SK-N-MC (cell line): ENCODE measurements at regions not wholly inside any gene's neighbourhood (a gene's known extent, or its start where the extent isn't known, plus 50 kb on each side); places are given as distances from the start of the nearest gene placed in this dataset.

Source experiments
- EZH2 ChIP-seq: fragments of 200-600 bp; sonication (generic); IDR thresholded peaks from one replicate; pipeline ENCODE4 v1.6.1; 2017; ENCODE audit warnings: antibody characterized with exemption
- FOXP2 ChIP-seq: optimal IDR thresholded peaks from 2 replicates; pipeline ENCODE3; 2011; ENCODE audit warnings: mild to moderate bottlenecking, moderate library complexity; ENCODE audit not compliant: insufficient read depth; ENCODE audit errors: extremely low read length, control extremely low read depth
- POLR2AphosphoS5 ChIP-seq: IDR thresholded peaks from 2 replicates; pipeline ENCODE4 v1.6.1; 2012; ENCODE audit warnings: mild to moderate bottlenecking, low read depth, low read length, borderline replicate concordance

DNA sequence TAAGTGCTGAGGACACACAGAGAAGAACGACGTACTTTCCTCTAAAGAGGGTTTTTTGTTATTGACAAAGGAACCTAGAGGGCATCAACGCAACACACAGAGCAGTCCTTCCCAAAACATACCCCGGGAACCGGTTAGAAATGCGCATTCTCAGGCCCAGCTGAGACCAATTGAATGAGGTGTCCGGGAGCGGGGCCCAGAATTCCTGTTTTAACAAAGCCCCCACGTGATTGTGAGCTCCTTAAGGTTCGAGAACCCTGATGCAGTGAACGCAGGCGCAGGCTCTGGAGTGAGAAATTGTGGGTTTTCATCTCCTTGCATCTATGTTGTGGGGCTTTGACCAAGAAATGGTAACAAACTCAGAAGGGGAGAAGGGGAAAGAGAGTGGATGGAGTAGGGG is 51.0 kb upstream of the TBX3 start:
- no peak for TF ChIP-seq POLR2AphosphoS5
- TF ChIP-seq EZH2, result no peak
- no peak for TF ChIP-seq FOXP2
